ENCODE measurements at regions not wholly inside any gene's neighbourhood (a gene's known extent, or its start where the extent isn't known, plus 50 kb on each side); places are given as distances from the start of the nearest gene placed in this dataset.

DNA sequence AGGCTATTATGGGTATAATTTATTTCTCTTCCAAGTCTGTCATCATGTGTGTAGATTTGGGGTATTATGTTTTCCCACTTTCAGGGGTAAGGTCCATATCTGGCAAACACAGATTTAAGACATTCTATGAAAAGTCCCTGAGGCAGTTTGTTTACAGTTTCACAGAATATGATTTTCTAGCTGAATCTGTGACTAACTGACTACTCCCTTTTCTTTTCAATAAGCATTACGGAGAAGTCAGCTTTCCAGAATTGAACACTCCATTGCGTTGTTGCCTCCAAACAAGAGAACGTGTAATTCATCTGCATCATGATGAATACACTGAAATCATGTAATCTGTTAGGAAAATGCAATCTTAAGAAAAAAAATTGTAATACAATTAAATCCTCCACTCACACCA lies 226.7 kb upstream of the SFRP2 start:
- H3K4me1 Mint-ChIP-seq (ENCODE audit: unreplicated experiment): no peaks in the 10 kb centered on the region
- H3K36me3 Mint-ChIP-seq (ENCODE audit: low read depth, unreplicated experiment): no peaks in the 10 kb centered on the region
- H3K4me3 Mint-ChIP-seq (ENCODE audit: unreplicated experiment): no peak overlapping the region
- TF ChIP-seq, protein P1, sequence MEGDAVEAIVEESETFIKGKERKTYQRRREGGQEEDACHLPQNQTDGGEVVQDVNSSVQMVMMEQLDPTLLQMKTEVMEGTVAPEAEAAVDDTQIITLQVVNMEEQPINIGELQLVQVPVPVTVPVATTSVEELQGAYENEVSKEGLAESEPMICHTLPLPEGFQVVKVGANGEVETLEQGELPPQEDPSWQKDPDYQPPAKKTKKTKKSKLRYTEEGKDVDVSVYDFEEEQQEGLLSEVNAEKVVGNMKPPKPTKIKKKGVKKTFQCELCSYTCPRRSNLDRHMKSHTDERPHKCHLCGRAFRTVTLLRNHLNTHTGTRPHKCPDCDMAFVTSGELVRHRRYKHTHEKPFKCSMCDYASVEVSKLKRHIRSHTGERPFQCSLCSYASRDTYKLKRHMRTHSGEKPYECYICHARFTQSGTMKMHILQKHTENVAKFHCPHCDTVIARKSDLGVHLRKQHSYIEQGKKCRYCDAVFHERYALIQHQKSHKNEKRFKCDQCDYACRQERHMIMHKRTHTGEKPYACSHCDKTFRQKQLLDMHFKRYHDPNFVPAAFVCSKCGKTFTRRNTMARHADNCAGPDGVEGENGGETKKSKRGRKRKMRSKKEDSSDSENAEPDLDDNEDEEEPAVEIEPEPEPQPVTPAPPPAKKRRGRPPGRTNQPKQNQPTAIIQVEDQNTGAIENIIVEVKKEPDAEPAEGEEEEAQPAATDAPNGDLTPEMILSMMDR (IDR thresholded peaks at IDR 0.05; ENCODE audit: unreplicated experiment): no peak
- H3K27ac Mint-ChIP-seq (ENCODE audit: unreplicated experiment): no peak overlapping the region
- H3K27me3 Mint-ChIP-seq (ENCODE audit: unreplicated experiment): no peaks in the 10 kb centered on the region
- no peaks in the 10 kb centered on the region for H3K9me3 Mint-ChIP-seq (ENCODE audit: unreplicated experiment)
- DNase-seq (ENCODE audit: low spot score): no peak

DNA sequence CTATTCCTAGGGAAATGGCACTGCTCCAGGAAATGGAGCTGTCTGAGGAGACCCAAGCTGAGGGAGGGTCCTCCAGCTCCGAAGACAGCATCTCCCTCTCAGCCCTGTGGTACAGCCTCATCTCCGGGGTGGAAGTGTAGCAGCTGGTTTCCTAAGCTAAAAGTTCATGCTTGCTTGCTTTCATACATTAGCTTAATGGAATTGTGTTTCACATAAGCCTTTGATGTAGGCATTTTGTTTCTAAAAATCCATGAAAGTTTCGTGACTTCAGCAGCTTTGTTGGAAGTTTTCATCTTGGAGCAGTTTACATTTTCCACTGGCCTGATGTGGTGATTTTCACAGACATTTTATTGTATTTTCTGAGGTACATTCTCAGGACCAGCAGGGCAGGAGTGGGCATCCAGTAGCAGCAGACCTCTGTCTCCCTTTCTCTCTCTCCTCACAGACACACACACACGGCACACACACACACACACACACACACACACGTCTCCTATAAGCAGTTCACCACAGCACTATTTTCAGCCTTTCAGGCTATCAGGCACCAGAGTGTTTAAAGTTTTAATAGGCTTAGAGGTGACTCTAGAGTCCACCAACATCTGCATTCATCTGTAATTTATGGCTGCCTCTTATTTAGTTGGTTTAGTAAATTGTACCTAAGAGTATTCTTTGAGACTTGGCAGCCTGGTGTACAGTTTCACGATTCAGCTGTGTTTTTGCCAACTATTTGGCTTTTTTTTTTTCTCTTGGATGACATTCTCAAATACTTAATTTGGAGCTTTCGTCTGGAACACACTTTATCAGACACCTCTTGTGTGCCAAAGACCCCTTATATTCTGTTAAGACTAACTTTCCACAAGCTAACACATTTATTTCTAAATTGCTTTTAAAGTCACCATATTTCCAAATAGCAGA lies 225.8 kb upstream of the SFRP2 start:
- Mint-ChIP-seq H3K27me3 (ENCODE audit: unreplicated experiment) (no peaks in the 10 kb centered on the region), H3K36me3 (ENCODE audit: low read depth, unreplicated experiment) (no peaks in the 10 kb centered on the region), H3K9me3 (ENCODE audit: unreplicated experiment) (no peaks in the 10 kb centered on the region), H3K27ac (ENCODE audit: unreplicated experiment) (no peak overlapping the region), H3K4me1 (ENCODE audit: unreplicated experiment) (no peaks in the 10 kb centered on the region), H3K4me3 (ENCODE audit: unreplicated experiment) (no peak overlapping the region)
- no peak for DNase-seq (ENCODE audit: low spot score)
- TF ChIP-seq, protein P1 (IDR thresholded peaks at IDR 0.05; ENCODE audit: unreplicated experiment): no peak

DNA sequence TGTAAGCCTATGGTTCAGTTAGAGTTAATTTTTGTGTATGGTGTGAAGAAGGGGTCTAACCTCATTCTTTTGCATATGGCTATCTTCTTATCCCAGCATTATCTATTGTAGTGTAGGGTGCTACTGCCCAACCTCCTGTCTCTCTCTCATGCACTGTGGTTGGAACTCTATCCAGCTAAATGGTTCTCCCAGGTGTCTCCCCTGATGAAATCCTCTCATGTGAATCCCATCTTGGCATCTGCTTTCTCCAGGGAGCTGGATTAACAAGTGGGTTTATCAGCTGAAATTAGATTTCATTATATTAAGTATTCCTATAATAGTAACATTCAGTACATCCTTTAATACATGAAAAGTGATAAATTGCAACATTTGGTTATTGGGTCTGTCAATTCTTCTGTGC lies 224.7 kb upstream of the SFRP2 start:
- Mint-ChIP-seq H3K4me1 (ENCODE audit: unreplicated experiment) (no peaks in the 10 kb centered on the region), H3K27me3 (ENCODE audit: unreplicated experiment) (no peaks in the 10 kb centered on the region), H3K27ac (ENCODE audit: unreplicated experiment) (no peak overlapping the region), H3K36me3 (ENCODE audit: low read depth, unreplicated experiment) (no peaks in the 10 kb centered on the region), H3K9me3 (ENCODE audit: unreplicated experiment) (no peaks in the 10 kb centered on the region), H3K4me3 (ENCODE audit: unreplicated experiment) (no peak overlapping the region)
- TF ChIP-seq, protein P1 (IDR thresholded peaks at IDR 0.05; ENCODE audit: unreplicated experiment): no peak
- DNase-seq (ENCODE audit: low spot score): no peak

DNA sequence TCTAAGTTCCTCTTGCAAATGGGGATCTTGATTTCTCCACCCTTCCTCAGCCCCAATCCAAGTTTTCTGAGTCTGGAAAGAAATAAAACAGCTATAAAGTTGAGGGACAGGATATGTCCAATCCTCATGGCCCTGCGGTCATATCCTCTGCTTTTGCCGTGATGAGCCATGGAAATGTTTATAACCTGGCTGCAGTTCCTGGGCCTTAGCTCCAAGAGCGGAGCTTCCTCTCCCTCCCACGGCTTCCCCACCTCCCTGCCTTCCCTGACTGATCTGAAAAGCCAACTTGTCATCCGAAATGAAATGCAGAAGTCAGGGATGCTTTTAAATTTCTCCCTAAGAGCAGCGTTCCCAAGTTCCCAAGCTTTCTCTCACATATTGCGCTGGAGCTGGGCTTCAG lies 221.5 kb upstream of the SFRP2 start:
- Mint-ChIP-seq H3K4me1 (ENCODE audit: unreplicated experiment) (no peaks in the 10 kb centered on the region), H3K4me3 (ENCODE audit: unreplicated experiment) (no peak overlapping the region), H3K36me3 (ENCODE audit: low read depth, unreplicated experiment) (no peaks in the 10 kb centered on the region), H3K27ac (ENCODE audit: unreplicated experiment) (no peak overlapping the region), H3K27me3 (ENCODE audit: unreplicated experiment) (no peaks in the 10 kb centered on the region), H3K9me3 (ENCODE audit: unreplicated experiment) (no peaks in the 10 kb centered on the region)
- TF ChIP-seq, protein P1 (IDR thresholded peaks at IDR 0.05; ENCODE audit: unreplicated experiment): no peak
- no peak for DNase-seq (ENCODE audit: low spot score)

DNA sequence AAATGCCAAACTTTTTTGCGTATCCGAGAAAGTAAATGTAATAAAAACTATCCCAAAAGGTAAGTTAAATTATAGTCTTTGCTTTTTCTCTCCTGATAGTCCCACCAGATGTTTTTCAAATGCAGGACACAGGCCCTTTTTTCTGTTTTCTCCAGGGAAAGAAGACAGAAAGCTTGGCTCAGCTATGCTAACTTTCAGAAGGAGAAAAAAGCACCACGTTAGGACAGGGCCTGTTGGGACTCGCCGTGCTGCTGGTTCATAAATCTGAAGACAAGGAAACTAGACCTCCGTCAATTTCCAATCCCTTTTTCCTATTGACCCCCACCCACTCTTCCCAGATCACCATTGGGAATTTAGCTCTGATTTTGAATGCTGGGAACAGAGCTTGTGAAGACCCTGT lies 220.9 kb upstream of the SFRP2 start:
- H3K4me3 Mint-ChIP-seq (ENCODE audit: unreplicated experiment): no peak overlapping the region

More for the DNA sequence above, 220.9 kb upstream of the SFRP2 start:
- Mint-ChIP-seq H3K27me3 (ENCODE audit: unreplicated experiment) (no peaks in the 10 kb centered on the region), H3K4me1 (ENCODE audit: unreplicated experiment) (no peaks in the 10 kb centered on the region), H3K27ac (ENCODE audit: unreplicated experiment) (no peak overlapping the region), H3K9me3 (ENCODE audit: unreplicated experiment) (no peaks in the 10 kb centered on the region), H3K36me3 (ENCODE audit: low read depth, unreplicated experiment) (no peaks in the 10 kb centered on the region)
- no peak for DNase-seq (ENCODE audit: low spot score)
- TF ChIP-seq, protein P1 (IDR thresholded peaks at IDR 0.05; ENCODE audit: unreplicated experiment): no peak
